ENCODE measurements at regions not wholly inside any gene's neighbourhood (a gene's known extent, or its start where the extent isn't known, plus 50 kb on each side); places are given as distances from the start of the nearest gene placed in this dataset.
"Not testable (repeated sequence)": the region's sequence is repeated elsewhere in the genome, so short reads cannot be mapped to it uniquely, and the experiment has no call there.

- not testable (repeated sequence) for TF ChIP-seq FOXK1 (CRISPR knock-in tag; IDR thresholded peaks at IDR 0.05); CTCF (IDR thresholded peaks at IDR 0.05); CREM (CRISPR knock-in tag; IDR thresholded peaks at IDR 0.05); MLX (CRISPR knock-in tag; IDR thresholded peaks at IDR 0.05); NR3C1 (CRISPR knock-in tag; conservative IDR thresholded peaks at IDR 0.05; ENCODE audit: low read depth); ZBTB21 (CRISPR knock-in tag; IDR thresholded peaks at IDR 0.05; ENCODE audit: borderline replicate concordance); USF2 (CRISPR knock-in tag; IDR thresholded peaks at IDR 0.05); PREB (CRISPR knock-in tag; IDR thresholded peaks at IDR 0.05; ENCODE audit: borderline replicate concordance); JUN (CRISPR knock-in tag; IDR thresholded peaks at IDR 0.05); SP1 (CRISPR knock-in tag; conservative IDR thresholded peaks at IDR 0.05); MXD4 (CRISPR knock-in tag; IDR thresholded peaks at IDR 0.05; ENCODE audit: borderline replicate concordance); ERG (CRISPR knock-in tag; IDR thresholded peaks at IDR 0.05)
These were observed 742.4 kb upstream of the RGMB start for GRCh38 chr5:98031036-98031435.

Measured in WTC11 (cell line).